ENCODE measurements at regions not wholly inside any gene's neighbourhood (a gene's known extent, or its start where the extent isn't known, plus 50 kb on each side); places are given as distances from the start of the nearest gene placed in this dataset.

GRCh38 chr9:107681988-107682387, 192.4 kb upstream of the KLF4 start:
- no peak overlapping the region for H3K23ac ChIP-seq (ENCODE audit: low read depth, low read length)
- no peak for ATAC-seq (ENCODE audit: low read depth)
- no peak overlapping the region for H2BK120ac ChIP-seq (ENCODE audit: low read depth, low read length)
- no peak overlapping the region for H4K91ac ChIP-seq (ENCODE audit: insufficient read depth, low read depth, low read length)
- dilution Hi-C loops (cut with HindIII; ENCODE audit: low sequenced_read_pairs, unreplicated experiment) (no loop called here), in situ Hi-C loops (cut with MboI; ENCODE audit: low sequenced_read_pairs) (no loop called here), intact Hi-C loops (cut with micrococcal nuclease) (no loop called here)
- no peak overlapping the region for H2AK9ac ChIP-seq (replicated peaks; ENCODE audit: low read depth, low read length, poor library complexity)
- H3K79me1 ChIP-seq (ENCODE audit: low read depth in 1 of 2, low read length in 2 of 2) = no peaks in the 10 kb centered on the region
- H3K36me3 ChIP-seq (ENCODE audit: control insufficient read depth, insufficient read depth, low read length) = no peaks in the 10 kb centered on the region
- H4K20me1 ChIP-seq (ENCODE audit: insufficient read depth, low read length) = no peaks in the 10 kb centered on the region
- no peaks in the 10 kb centered on the region for H3K9me3 ChIP-seq (ENCODE audit: control insufficient read depth, insufficient read depth, low read length)
- H4K8ac ChIP-seq (ENCODE audit: low read depth in 2 of 2, low read length in 2 of 2) = no peak overlapping the region
- no peak overlapping the region for H2BK5ac ChIP-seq (ENCODE audit: low read depth, low read length, poor library complexity, severe bottlenecking)
- no peak overlapping the region for H2BK20ac ChIP-seq (ENCODE audit: low read depth, low read length)
- no peaks in the 10 kb centered on the region for H3K9me1 ChIP-seq (ENCODE audit: insufficient read depth, low read length)
- no peak overlapping the region for H3K56ac ChIP-seq (ENCODE audit: extremely low read depth, insufficient read depth, low read length)
- no peak overlapping the region for H2BK15ac ChIP-seq (ENCODE audit: low read depth, low read length)
- H3K4ac ChIP-seq (ENCODE audit: low read depth, low read length) = no peak overlapping the region
- DNase-seq = no peak
- H3K4me3 ChIP-seq (ENCODE audit: insufficient read depth, low read depth, low read length) = no peak overlapping the region
- H3K4me2 ChIP-seq (ENCODE audit: low read depth, low read length) = no peak overlapping the region
- POLR2A ChIA-PET (ENCODE audit: unreplicated experiment) = no interaction called here
- no TSS peak for BruUV-seq (replicated peaks)
- CTCF ChIA-PET = no interaction called here
- H3K14ac ChIP-seq (replicated peaks; ENCODE audit: low read depth, low read length) = no peak overlapping the region
- no peak overlapping the region for H2AK5ac ChIP-seq (ENCODE audit: low read depth, low read length)
- TF ChIP-seq RCOR1 (IDR thresholded peaks at IDR 0.05; ENCODE audit: insufficient replicate concordance, low read length) (no peak), POLR2A (IDR thresholded peaks at IDR 0.05; ENCODE audit: low read depth, low read length) (no peak), MXI1 (IDR thresholded peaks at IDR 0.05; ENCODE audit: borderline replicate concordance, low read depth, low read length) (no peak), CTCF (conservative IDR thresholded peaks at IDR 0.05; ENCODE audit: low read depth, low read length) (no peak), SMC3 (IDR thresholded peaks at IDR 0.05; ENCODE audit: low read depth, low read length) (no peak), USF2 (IDR thresholded peaks at IDR 0.05; ENCODE audit: low read depth, low read length) (no peak)
- H3K27ac ChIP-seq (ENCODE audit: insufficient read depth, low read length) = no peak overlapping the region
- no peak overlapping the region for H4K5ac ChIP-seq (ENCODE audit: low read depth, low read length)
- H3K9ac ChIP-seq (ENCODE audit: low read depth, low read length) = no peak overlapping the region
- WGBS, 2 experiments (ENCODE audit: extremely low coverage in 2 of 2, insufficient read length in 1 of 2) = no CpG with 5 or more reads among the region's 4 CpGs
- peaks cover 2% of the 10 kb centered on the region; the same call in 1 of the 2 replicates for H3K4me1 ChIP-seq (ENCODE audit: control insufficient read depth, insufficient read depth, low read length)
- H3K27me3 ChIP-seq (ENCODE audit: control insufficient read depth, insufficient read depth, low read length) = no peaks in the 10 kb centered on the region
- H2AFZ ChIP-seq (replicated peaks; ENCODE audit: low read length, poor library complexity) = no peak overlapping the region
- H3K18ac ChIP-seq (ENCODE audit: low read depth, low read length) = no peak overlapping the region
